ENCODE measurements at regions not wholly inside any gene's neighbourhood (a gene's known extent, or its start where the extent isn't known, plus 50 kb on each side); places are given as distances from the start of the nearest gene placed in this dataset.
"Not testable (repeated sequence)": the region's sequence is repeated elsewhere in the genome, so short reads cannot be mapped to it uniquely, and the experiment has no call there.

- Histone ChIP-seq H3K27me3 (replicated peaks; ENCODE audit: insufficient read depth) (peaks cover 30% of the 10 kb centered on the region), H3K4me1 (ENCODE audit: insufficient read depth) (no peaks in the 10 kb centered on the region), H3F3A (ENCODE audit: insufficient read depth) (no peaks in the 10 kb centered on the region), H4K20me1 (ENCODE audit: insufficient read depth) (no peaks in the 10 kb centered on the region), H3K9me3 (ENCODE audit: low read depth) (no peaks in the 10 kb centered on the region), H3K4me3 (no peak overlapping the region), H3K79me2 (ENCODE audit: insufficient read depth) (no peaks in the 10 kb centered on the region), H2AFZ (no peak overlapping the region), H3K9ac (no peak overlapping the region), H3K27ac (no peak overlapping the region), H3K36me3 (ENCODE audit: low read depth) (no peaks in the 10 kb centered on the region), H3K9me2 (ENCODE audit: insufficient read depth) (no peaks in the 10 kb centered on the region), H3K4me2 (ENCODE audit: unreplicated experiment) (no peak overlapping the region)
- DNase-seq, result no peak
- in situ Hi-C loops (cut with MboI), result no loop called here
- no peak for TF ChIP-seq EZH2phosphoT487 (IDR thresholded peaks at IDR 0.05; ENCODE audit: insufficient read depth, low read depth)
- no peak for TF ChIP-seq EZH2 (IDR thresholded peaks at IDR 0.05; ENCODE audit: insufficient read depth, poor library complexity, severe bottlenecking)
- 8% methylated on average over 4 of the region's 4 CpGs for WGBS, 2 experiments (ENCODE audit: low coverage in 1 of 2, low lambda C conversion rate in 2 of 2, missing lambda C conversion rate in 2 of 2)
Measured at GRCh38 chr5:113693701-113694100, 180.2 kb downstream of the YTHDC2 start.

- 27 to 45% methylated on average over 2 of the region's 2 CpGs for WGBS, 2 experiments (ENCODE audit: low coverage in 1 of 2, low lambda C conversion rate in 2 of 2, missing lambda C conversion rate in 2 of 2)
- no peak overlapping the region for H3K4me2 ChIP-seq (ENCODE audit: unreplicated experiment)
- no peak overlapping the region for H3K4me3 ChIP-seq
- H3K79me2 ChIP-seq (ENCODE audit: insufficient read depth), result no peaks in the 10 kb centered on the region
- H4K20me1 ChIP-seq (ENCODE audit: insufficient read depth), result no peaks in the 10 kb centered on the region
- H3K27ac ChIP-seq, result no peak overlapping the region
- H3K9ac ChIP-seq, result no peak overlapping the region
- no peaks in the 10 kb centered on the region for H3K9me3 ChIP-seq (ENCODE audit: low read depth)
- peaks cover 30% of the 10 kb centered on the region for H3K27me3 ChIP-seq (replicated peaks; ENCODE audit: insufficient read depth)
- H2AFZ ChIP-seq, result no peak overlapping the region
- H3K36me3 ChIP-seq (ENCODE audit: low read depth), result no peaks in the 10 kb centered on the region
- in situ Hi-C loops (cut with MboI), result no loop called here
- H3F3A ChIP-seq (ENCODE audit: insufficient read depth), result no peaks in the 10 kb centered on the region
- no peaks in the 10 kb centered on the region for H3K4me1 ChIP-seq (ENCODE audit: insufficient read depth)
- TF ChIP-seq EZH2phosphoT487 (IDR thresholded peaks at IDR 0.05; ENCODE audit: insufficient read depth, low read depth) (no peak), EZH2 (IDR thresholded peaks at IDR 0.05; ENCODE audit: insufficient read depth, poor library complexity, severe bottlenecking) (no peak)
- DNase-seq, result no peak
- H3K9me2 ChIP-seq (ENCODE audit: insufficient read depth), result no peaks in the 10 kb centered on the region
Measured at GRCh38 chr5:113694576-113694975, 181.1 kb downstream of the YTHDC2 start.

- Histone ChIP-seq H3K27me3 (replicated peaks; ENCODE audit: insufficient read depth) (no peaks in the 10 kb centered on the region), H3K4me2 (ENCODE audit: unreplicated experiment) (no peak overlapping the region), H3K9ac (no peak overlapping the region), H4K20me1 (ENCODE audit: insufficient read depth) (no peaks in the 10 kb centered on the region), H3F3A (ENCODE audit: insufficient read depth) (no peaks in the 10 kb centered on the region), H3K79me2 (ENCODE audit: insufficient read depth) (no peaks in the 10 kb centered on the region), H3K4me1 (ENCODE audit: insufficient read depth) (no peaks in the 10 kb centered on the region), H3K36me3 (ENCODE audit: low read depth) (no peaks in the 10 kb centered on the region), H3K9me2 (ENCODE audit: insufficient read depth) (no peaks in the 10 kb centered on the region), H2AFZ (no peak overlapping the region), H3K9me3 (ENCODE audit: low read depth) (no peaks in the 10 kb centered on the region), H3K27ac (no peak overlapping the region), H3K4me3 (no peak overlapping the region)
- in situ Hi-C loops (cut with MboI), result no loop called here
- no peak for DNase-seq
- TF ChIP-seq EZH2phosphoT487 (IDR thresholded peaks at IDR 0.05; ENCODE audit: insufficient read depth, low read depth) (no peak), EZH2 (IDR thresholded peaks at IDR 0.05; ENCODE audit: insufficient read depth, poor library complexity, severe bottlenecking) (no peak)
Measured at GRCh38 chr5:113703266-113703665, 189.8 kb downstream of the YTHDC2 start.

- DNase-seq, result no peak
- TF ChIP-seq EZH2 (IDR thresholded peaks at IDR 0.05; ENCODE audit: insufficient read depth, poor library complexity, severe bottlenecking), result no peak
- no peak for TF ChIP-seq EZH2phosphoT487 (IDR thresholded peaks at IDR 0.05; ENCODE audit: insufficient read depth, low read depth)
- H3K79me2 ChIP-seq (ENCODE audit: insufficient read depth), result no peaks in the 10 kb centered on the region
- H3K9me2 ChIP-seq (ENCODE audit: insufficient read depth), result no peaks in the 10 kb centered on the region
- no peaks in the 10 kb centered on the region for H3K4me1 ChIP-seq (ENCODE audit: insufficient read depth)
- no peak overlapping the region for H3K4me3 ChIP-seq
- no peaks in the 10 kb centered on the region for H3F3A ChIP-seq (ENCODE audit: insufficient read depth)
- H3K9ac ChIP-seq, result no peak overlapping the region
- in situ Hi-C loops (cut with MboI), result no loop called here
- H3K36me3 ChIP-seq (ENCODE audit: low read depth), result no peaks in the 10 kb centered on the region
- H4K20me1 ChIP-seq (ENCODE audit: insufficient read depth), result no peaks in the 10 kb centered on the region
- H3K4me2 ChIP-seq (ENCODE audit: unreplicated experiment), result no peak overlapping the region
- H2AFZ ChIP-seq, result no peak overlapping the region
- no peak overlapping the region for H3K27ac ChIP-seq
- H3K9me3 ChIP-seq (ENCODE audit: low read depth), result no peaks in the 10 kb centered on the region
- H3K27me3 ChIP-seq (replicated peaks; ENCODE audit: insufficient read depth), result no peaks in the 10 kb centered on the region
- WGBS, 2 experiments (ENCODE audit: low coverage in 1 of 2, low lambda C conversion rate in 2 of 2, missing lambda C conversion rate in 2 of 2), result 32 to 33% methylated on average over 3 of the region's 3 CpGs
Measured at GRCh38 chr5:113705657-113706056, 192.2 kb downstream of the YTHDC2 start.

GRCh38 chr5:113713051-113713450, 199.6 kb downstream of the YTHDC2 start:
- H3F3A ChIP-seq (ENCODE audit: insufficient read depth), result no peaks in the 10 kb centered on the region
- H3K9me3 ChIP-seq (ENCODE audit: low read depth), result no peaks in the 10 kb centered on the region
- H4K20me1 ChIP-seq (ENCODE audit: insufficient read depth), result no peaks in the 10 kb centered on the region
- in situ Hi-C loops (cut with MboI), result no loop called here
- H3K36me3 ChIP-seq (ENCODE audit: low read depth), result no peaks in the 10 kb centered on the region
- no peaks in the 10 kb centered on the region for H3K27me3 ChIP-seq (replicated peaks; ENCODE audit: insufficient read depth)
- no peak overlapping the region for H2AFZ ChIP-seq
- H3K9ac ChIP-seq, result no peak overlapping the region
- TF ChIP-seq EZH2phosphoT487 (IDR thresholded peaks at IDR 0.05; ENCODE audit: insufficient read depth, low read depth), result no peak
- TF ChIP-seq EZH2 (IDR thresholded peaks at IDR 0.05; ENCODE audit: insufficient read depth, poor library complexity, severe bottlenecking), result no peak
- H3K27ac ChIP-seq, result no peak overlapping the region
- H3K79me2 ChIP-seq (ENCODE audit: insufficient read depth), result no peaks in the 10 kb centered on the region
- H3K9me2 ChIP-seq (ENCODE audit: insufficient read depth), result no peaks in the 10 kb centered on the region
- no peak for DNase-seq
- no peaks in the 10 kb centered on the region for H3K4me1 ChIP-seq (ENCODE audit: insufficient read depth)
- 26 to 29% methylated on average over 1 of the region's 1 CpG for WGBS, 2 experiments (ENCODE audit: low coverage in 1 of 2, low lambda C conversion rate in 2 of 2, missing lambda C conversion rate in 2 of 2)
- no peak overlapping the region for H3K4me2 ChIP-seq (ENCODE audit: unreplicated experiment)
- no peak overlapping the region for H3K4me3 ChIP-seq

GRCh38 chr5:113715921-113716320, 202.4 kb downstream of the YTHDC2 start:
- H3K79me2 ChIP-seq (ENCODE audit: insufficient read depth); H3K4me2 ChIP-seq (ENCODE audit: unreplicated experiment); H3K4me3 ChIP-seq; H3K9me2 ChIP-seq (ENCODE audit: insufficient read depth); H3K27ac ChIP-seq; H3F3A ChIP-seq (ENCODE audit: insufficient read depth); H3K27me3 ChIP-seq (replicated peaks; ENCODE audit: insufficient read depth); H3K4me1 ChIP-seq (ENCODE audit: insufficient read depth); H3K9me3 ChIP-seq (ENCODE audit: low read depth); in situ Hi-C loops (cut with MboI); H3K36me3 ChIP-seq (ENCODE audit: low read depth); DNase-seq; H3K9ac ChIP-seq; H2AFZ ChIP-seq; H4K20me1 ChIP-seq (ENCODE audit: insufficient read depth): not testable (repeated sequence)
- 0 to 6% methylated on average over 2 of the region's 2 CpGs for WGBS, 2 experiments (ENCODE audit: low coverage in 1 of 2, low lambda C conversion rate in 2 of 2, missing lambda C conversion rate in 2 of 2)
